ENCODE measurements at regions not wholly inside any gene's neighbourhood (a gene's known extent, or its start where the extent isn't known, plus 50 kb on each side); places are given as distances from the start of the nearest gene placed in this dataset.

- TF ChIP-seq CTCF (IDR thresholded peaks at IDR 0.05; ENCODE audit: low read length) (no peak), EZH2 (optimal IDR thresholded peaks at IDR 0.05; ENCODE audit: low read depth, low read length) (no peak), EZH2phosphoT487 (IDR thresholded peaks at IDR 0.05; ENCODE audit: low read length) (no peak)
Measured at GRCh38 chr17:17415006-17415405, 61.8 kb upstream of the MED9 start.

Measured in MM.1S (cell line).